SHP77 (cell line): ENCODE measurements at regions not wholly inside any gene's neighbourhood (a gene's known extent, or its start where the extent isn't known, plus 50 kb on each side); places are given as distances from the start of the nearest gene placed in this dataset.
A peak's percentile ranks its signal among the peaks of the same experiment; 100 is the strongest.

Experiments used
- DNase-seq, 2 experiments: peaks; one replicate each; lab custom pipeline; 2025; lab: John Stamatoyannopoulos, UW

- DNase-seq = no peak
These were observed 192.0 kb upstream of the HNRNPA3 start for GRCh38 chr2:177020524-177021119.

- DNase-seq = no peak
These were observed 190.8 kb upstream of the HNRNPA3 start for GRCh38 chr2:177021706-177022343.

GRCh38 chr2:177024765-177025164 is 187.8 kb upstream of the HNRNPA3 start:
- DNase-seq = no peak

- no peak for DNase-seq
These were observed 186.3 kb upstream of the HNRNPA3 start for GRCh38 chr2:177026253-177026652.

GRCh38 chr2:177026956-177027355 is 185.6 kb upstream of the HNRNPA3 start:
- no peak for DNase-seq

- DNase-seq = no peak
These were observed 184.3 kb upstream of the HNRNPA3 start for GRCh38 chr2:177028296-177028695.

- no peak for DNase-seq
These were observed 183.5 kb upstream of the HNRNPA3 start for GRCh38 chr2:177029075-177029474.

GRCh38 chr2:177029501-177029900 is 183.1 kb upstream of the HNRNPA3 start:
- no peak for DNase-seq

GRCh38 chr2:177029901-177030300 is 182.7 kb upstream of the HNRNPA3 start:
- DNase-seq = no peak

- no peak for DNase-seq
These were observed 182.0 kb upstream of the HNRNPA3 start for GRCh38 chr2:177030451-177031105.

- DNase-seq = no peak
These were observed 181.0 kb upstream of the HNRNPA3 start for GRCh38 chr2:177031438-177032180.

GRCh38 chr2:177036747-177037146 is 175.8 kb upstream of the HNRNPA3 start:
- DNase-seq = no peak

GRCh38 chr2:177037569-177037968 is 175.0 kb upstream of the HNRNPA3 start:
- DNase-seq = no peak

- no peak for DNase-seq
These were observed 173.7 kb upstream of the HNRNPA3 start for GRCh38 chr2:177038787-177039484.

- DNase-seq = no peak
These were observed 170.3 kb upstream of the HNRNPA3 start for GRCh38 chr2:177042311-177042710.

- DNase-seq = no peak
These were observed 167.9 kb upstream of the HNRNPA3 start for GRCh38 chr2:177044671-177045070.

- no peak for DNase-seq
These were observed 163.6 kb upstream of the HNRNPA3 start for GRCh38 chr2:177048981-177049380.

- no peak for DNase-seq
These were observed 161.3 kb upstream of the HNRNPA3 start for GRCh38 chr2:177051278-177051677.

GRCh38 chr2:177052471-177052870 is 160.1 kb upstream of the HNRNPA3 start:
- no peak for DNase-seq

GRCh38 chr2:177053038-177053437 is 159.6 kb upstream of the HNRNPA3 start:
- DNase-seq = no peak

- DNase-seq = no peak
These were observed 158.9 kb upstream of the HNRNPA3 start for GRCh38 chr2:177053716-177054115.

GRCh38 chr2:177056481-177056929 is 156.1 kb upstream of the HNRNPA3 start:
- DNase-seq = peak in 1 of 2 experiments; percentile 8
